ENCODE measurements at regions not wholly inside any gene's neighbourhood (a gene's known extent, or its start where the extent isn't known, plus 50 kb on each side); places are given as distances from the start of the nearest gene placed in this dataset.
A peak's percentile ranks its signal among the peaks of the same experiment; 100 is the strongest.

GRCh38 chr5:174419540-174420132 lies 304.7 kb upstream of the MSX2 start:
- Histone ChIP-seq H3K4me1 (peaks cover 0 to 10% (median 9%) of the 10 kb centered on the region in 6 donors), H3K4me3 (peak overlapping the region in 1 of 8 donors; percentile 16), H3K9me3 (no peaks in the 10 kb centered on the region), H3K36me3 (no peaks in the 10 kb centered on the region), H3K27ac (no peak overlapping the region), H3K27me3 (replicated peaks in 1 of 7) (peaks cover 0 to 40% (median 18%) of the 10 kb centered on the region in 7 donors)
- intact Hi-C loops (cut with DNase I; ENCODE audit: low total_unique reads): loop anchor here (5.0 kb wide), 1 partner anchor 373 kb away; no protein-coding TSS in a partner anchor
- peak; percentile 91 for DNase-seq
- TF ChIP-seq, protein P1, sequence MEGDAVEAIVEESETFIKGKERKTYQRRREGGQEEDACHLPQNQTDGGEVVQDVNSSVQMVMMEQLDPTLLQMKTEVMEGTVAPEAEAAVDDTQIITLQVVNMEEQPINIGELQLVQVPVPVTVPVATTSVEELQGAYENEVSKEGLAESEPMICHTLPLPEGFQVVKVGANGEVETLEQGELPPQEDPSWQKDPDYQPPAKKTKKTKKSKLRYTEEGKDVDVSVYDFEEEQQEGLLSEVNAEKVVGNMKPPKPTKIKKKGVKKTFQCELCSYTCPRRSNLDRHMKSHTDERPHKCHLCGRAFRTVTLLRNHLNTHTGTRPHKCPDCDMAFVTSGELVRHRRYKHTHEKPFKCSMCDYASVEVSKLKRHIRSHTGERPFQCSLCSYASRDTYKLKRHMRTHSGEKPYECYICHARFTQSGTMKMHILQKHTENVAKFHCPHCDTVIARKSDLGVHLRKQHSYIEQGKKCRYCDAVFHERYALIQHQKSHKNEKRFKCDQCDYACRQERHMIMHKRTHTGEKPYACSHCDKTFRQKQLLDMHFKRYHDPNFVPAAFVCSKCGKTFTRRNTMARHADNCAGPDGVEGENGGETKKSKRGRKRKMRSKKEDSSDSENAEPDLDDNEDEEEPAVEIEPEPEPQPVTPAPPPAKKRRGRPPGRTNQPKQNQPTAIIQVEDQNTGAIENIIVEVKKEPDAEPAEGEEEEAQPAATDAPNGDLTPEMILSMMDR (IDR thresholded peaks at IDR 0.05 in 8 of 11, conservative IDR thresholded peaks at IDR 0.05 in 3 of 11): peak; percentile 40 to 92 (median 81)
- no peak for TF ChIP-seq POLR2A (IDR thresholded peaks at IDR 0.05)
- WGBS, 5 donors: 14 to 19% (median 17%) methylated on average over 17 of the region's 17 CpGs

- DNase-seq: no peak
- Histone ChIP-seq H3K9me3 (no peaks in the 10 kb centered on the region), H3K4me1 (peaks cover 0 to 20% (median 9%) of the 10 kb centered on the region in 6 donors), H3K36me3 (no peaks in the 10 kb centered on the region), H3K27me3 (replicated peaks in 1 of 7) (peaks cover 0 to 40% (median 18%) of the 10 kb centered on the region in 7 donors), H3K27ac (no peak overlapping the region), H3K4me3 (no peak overlapping the region)
- no peak for TF ChIP-seq POLR2AphosphoS5 (IDR thresholded peaks at IDR 0.05)
- intact Hi-C loops (cut with DNase I; ENCODE audit: low total_unique reads): no loop called here
- WGBS, 5 donors: 1 to 24% (median 19%) methylated on average over 1 of the region's 1 CpG
Observed at GRCh38 chr5:174420651-174421407, 303.6 kb upstream of the MSX2 start.

- H3K9me3 ChIP-seq: no peaks in the 10 kb centered on the region
- no peak overlapping the region for H3K4me3 ChIP-seq
- peaks cover 0 to 20% (median 9%) of the 10 kb centered on the region in 6 donors for H3K4me1 ChIP-seq
- no peak overlapping the region for H3K27ac ChIP-seq
- WGBS, 5 donors: 67 to 79% (median 76%) methylated on average over 7 of the region's 7 CpGs
- intact Hi-C loops (cut with DNase I; ENCODE audit: low total_unique reads): no loop called here
- TF ChIP-seq, protein P1 (IDR thresholded peaks at IDR 0.05 in 8 of 11, conservative IDR thresholded peaks at IDR 0.05 in 3 of 11): no peak
- TF ChIP-seq POLR2AphosphoS5 (IDR thresholded peaks at IDR 0.05) (no peak), POLR2A (IDR thresholded peaks at IDR 0.05) (no peak)
- H3K27me3 ChIP-seq (replicated peaks in 1 of 7): peaks cover 0 to 40% (median 18%) of the 10 kb centered on the region in 7 donors
- H3K36me3 ChIP-seq: no peaks in the 10 kb centered on the region
- no peak for DNase-seq
Observed at GRCh38 chr5:174421408-174421805, 303.0 kb upstream of the MSX2 start.

DNA sequence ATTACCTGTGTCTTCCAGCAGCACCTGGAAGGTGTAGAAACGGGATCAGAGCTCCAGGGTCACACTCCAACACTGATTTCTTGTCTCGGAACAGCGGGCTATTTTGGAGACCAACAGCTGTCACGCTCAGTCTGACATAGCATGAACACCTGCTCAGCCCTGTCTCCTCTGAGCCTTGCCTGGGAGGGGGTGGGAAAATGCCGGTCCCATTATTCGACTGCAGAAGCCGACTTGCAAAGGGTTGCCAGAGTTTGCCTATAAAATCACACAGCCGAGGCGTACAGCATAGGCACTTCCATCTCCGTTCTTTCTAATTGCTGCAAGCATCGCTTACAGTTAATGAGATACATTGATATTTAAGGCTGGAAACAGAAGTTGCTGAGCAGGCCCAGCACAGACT lies 300.8 kb upstream of the MSX2 start:
- DNase-seq: no peak
- no peaks in the 10 kb centered on the region for H3K36me3 ChIP-seq
- WGBS, 5 donors: 91 to 95% (median 92%) methylated on average over 11 of the region's 11 CpGs
- peaks cover 0 to 20% (median 9%) of the 10 kb centered on the region in 6 donors for H3K4me1 ChIP-seq
- intact Hi-C loops (cut with DNase I; ENCODE audit: low total_unique reads): no loop called here
- no peak for TF ChIP-seq POLR2A (IDR thresholded peaks at IDR 0.05)
- TF ChIP-seq, protein P1 (IDR thresholded peaks at IDR 0.05 in 8 of 11, conservative IDR thresholded peaks at IDR 0.05 in 3 of 11): no peak
- no peak for TF ChIP-seq POLR2AphosphoS5 (IDR thresholded peaks at IDR 0.05)
- no peak overlapping the region for H3K4me3 ChIP-seq
- H3K9me3 ChIP-seq: no peaks in the 10 kb centered on the region
- H3K27me3 ChIP-seq (replicated peaks in 1 of 7): peaks cover 0 to 31% (median 8%) of the 10 kb centered on the region in 7 donors
- H3K27ac ChIP-seq: no peak overlapping the region
